ENCODE measurements at regions not wholly inside any gene's neighbourhood (a gene's known extent, or its start where the extent isn't known, plus 50 kb on each side); places are given as distances from the start of the nearest gene placed in this dataset.
"Not testable (repeated sequence)": the region's sequence is repeated elsewhere in the genome, so short reads cannot be mapped to it uniquely, and the experiment has no call there.

- H3K4ac ChIP-seq (replicated peaks; ENCODE audit: insufficient read length, low read depth, low read length); H3K79me1 ChIP-seq (ENCODE audit: low read depth, low read length); H3K14ac ChIP-seq (ENCODE audit: insufficient read length); H2BK20ac ChIP-seq (ENCODE audit: low read length); H2BK5ac ChIP-seq (ENCODE audit: low read depth, low read length); H3K23ac ChIP-seq (ENCODE audit: insufficient read length); POLR2A ChIA-PET (ENCODE audit: partially characterized antibody); H3K4me3 ChIP-seq (ENCODE audit: extremely low read depth in 1 of 4, insufficient read depth in 2 of 4, low read depth in 3 of 4, low read length in 4 of 4); DNase-seq (ENCODE audit: low read depth in 1 of 2, low spot score in 2 of 2); H4K20me1 ChIP-seq (replicated peaks in 1 of 2; ENCODE audit: control insufficient read depth in 1 of 2, insufficient read depth in 2 of 2, low read length in 2 of 2); H3K9me3 ChIP-seq (ENCODE audit: insufficient read depth in 2 of 2, low read depth in 1 of 2, low read length in 1 of 2); H3K18ac ChIP-seq (ENCODE audit: extremely low read depth, low read length); CTCF ChIA-PET (ENCODE audit: partially characterized antibody); H3K23me2 ChIP-seq (ENCODE audit: low read depth, low read length); H3K4me2 ChIP-seq (ENCODE audit: insufficient read depth in 1 of 2, low read depth in 2 of 2, low read length in 2 of 2); H4K91ac ChIP-seq (replicated peaks; ENCODE audit: insufficient read length, low read length); H3K4me1 ChIP-seq (replicated peaks in 1 of 4; ENCODE audit: control insufficient read depth in 3 of 4, insufficient read depth in 4 of 4, low read length in 3 of 4); H3K27ac ChIP-seq (ENCODE audit: low read depth, low read length); H2AFZ ChIP-seq (ENCODE audit: low read length); H3K27me3 ChIP-seq (replicated peaks in 1 of 4; ENCODE audit: control insufficient read depth in 3 of 4, extremely low read depth in 1 of 4, insufficient read depth in 3 of 4, low read length in 3 of 4); H4K8ac ChIP-seq (ENCODE audit: extremely low read depth, insufficient read depth, low read length); H4K5ac ChIP-seq (ENCODE audit: insufficient read length, low read depth, low read length); FAIRE-seq; H2BK15ac ChIP-seq (ENCODE audit: low read length); H3K79me2 ChIP-seq (ENCODE audit: control insufficient read depth in 1 of 2, insufficient read depth in 2 of 2, low read length in 2 of 2); H3K56ac ChIP-seq (replicated peaks; ENCODE audit: insufficient read length, low read depth, low read length); H2BK120ac ChIP-seq (replicated peaks; ENCODE audit: low read depth, low read length); H3K9ac ChIP-seq (replicated peaks in 1 of 4; ENCODE audit: extremely low read depth in 1 of 4, low read depth in 3 of 4, low read length in 3 of 4); H2AK5ac ChIP-seq (ENCODE audit: low read depth, low read length); H3K36me3 ChIP-seq (ENCODE audit: control insufficient read depth in 2 of 4, insufficient read depth in 4 of 4, low read length in 3 of 4); H2BK12ac ChIP-seq (ENCODE audit: low read depth, low read length): not testable (repeated sequence)
- WGBS, 2 experiments (ENCODE audit: extremely low coverage in 1 of 2, insufficient coverage in 1 of 2, insufficient read length in 1 of 2, insufficient replicate concordance in 2 of 2, low coverage in 1 of 2, low lambda C conversion rate in 2 of 2, missing lambda C conversion rate in 1 of 2) = 88% methylated on average over 5 of the region's 5 CpGs; no CpG with 5 or more reads in 1 of the 2 experiments
Observed at GRCh38 chr4:118575726-118576125, 109.5 kb upstream of the METTL14 start.

- H4K8ac ChIP-seq (ENCODE audit: extremely low read depth, insufficient read depth, low read length); H2BK5ac ChIP-seq (ENCODE audit: low read depth, low read length); H3K36me3 ChIP-seq (ENCODE audit: control insufficient read depth in 2 of 4, insufficient read depth in 4 of 4, low read length in 3 of 4); H2AFZ ChIP-seq (ENCODE audit: low read length); H3K4me2 ChIP-seq (ENCODE audit: insufficient read depth in 1 of 2, low read depth in 2 of 2, low read length in 2 of 2); FAIRE-seq; H3K9me3 ChIP-seq (ENCODE audit: insufficient read depth in 2 of 2, low read depth in 1 of 2, low read length in 1 of 2); H4K91ac ChIP-seq (replicated peaks; ENCODE audit: insufficient read length, low read length); H2BK12ac ChIP-seq (ENCODE audit: low read depth, low read length); H3K27ac ChIP-seq (ENCODE audit: low read depth, low read length); H3K4me3 ChIP-seq (ENCODE audit: extremely low read depth in 1 of 4, insufficient read depth in 2 of 4, low read depth in 3 of 4, low read length in 4 of 4); H3K18ac ChIP-seq (ENCODE audit: extremely low read depth, low read length); H3K14ac ChIP-seq (ENCODE audit: insufficient read length); H3K56ac ChIP-seq (replicated peaks; ENCODE audit: insufficient read length, low read depth, low read length); H3K23me2 ChIP-seq (ENCODE audit: low read depth, low read length); H3K23ac ChIP-seq (ENCODE audit: insufficient read length); H2BK20ac ChIP-seq (ENCODE audit: low read length); DNase-seq (ENCODE audit: low read depth in 1 of 2, low spot score in 2 of 2); POLR2A ChIA-PET (ENCODE audit: partially characterized antibody); H3K4me1 ChIP-seq (replicated peaks in 1 of 4; ENCODE audit: control insufficient read depth in 3 of 4, insufficient read depth in 4 of 4, low read length in 3 of 4); H2AK5ac ChIP-seq (ENCODE audit: low read depth, low read length); H2BK15ac ChIP-seq (ENCODE audit: low read length); H3K4ac ChIP-seq (replicated peaks; ENCODE audit: insufficient read length, low read depth, low read length); H3K79me2 ChIP-seq (ENCODE audit: control insufficient read depth in 1 of 2, insufficient read depth in 2 of 2, low read length in 2 of 2); H3K79me1 ChIP-seq (ENCODE audit: low read depth, low read length); H3K27me3 ChIP-seq (replicated peaks in 1 of 4; ENCODE audit: control insufficient read depth in 3 of 4, extremely low read depth in 1 of 4, insufficient read depth in 3 of 4, low read length in 3 of 4); CTCF ChIA-PET (ENCODE audit: partially characterized antibody); H2BK120ac ChIP-seq (replicated peaks; ENCODE audit: low read depth, low read length); H4K5ac ChIP-seq (ENCODE audit: insufficient read length, low read depth, low read length); H4K20me1 ChIP-seq (replicated peaks in 1 of 2; ENCODE audit: control insufficient read depth in 1 of 2, insufficient read depth in 2 of 2, low read length in 2 of 2); H3K9ac ChIP-seq (replicated peaks in 1 of 4; ENCODE audit: extremely low read depth in 1 of 4, low read depth in 3 of 4, low read length in 3 of 4): not testable (repeated sequence)
- WGBS, 2 experiments (ENCODE audit: extremely low coverage in 1 of 2, insufficient coverage in 1 of 2, insufficient read length in 1 of 2, insufficient replicate concordance in 2 of 2, low coverage in 1 of 2, low lambda C conversion rate in 2 of 2, missing lambda C conversion rate in 1 of 2) = 96% methylated on average over 10 of the region's 13 CpGs; no CpG with 5 or more reads in 1 of the 2 experiments
Observed at GRCh38 chr4:118576709-118577219, 108.4 kb upstream of the METTL14 start.
